ENCODE measurements at regions not wholly inside any gene's neighbourhood (a gene's known extent, or its start where the extent isn't known, plus 50 kb on each side); places are given as distances from the start of the nearest gene placed in this dataset.

- TF ChIP-seq YY1 (IDR thresholded peaks at IDR 0.05; ENCODE audit: insufficient read depth, insufficient read length) (no peak), SUZ12 (IDR thresholded peaks at IDR 0.05; ENCODE audit: extremely low read depth, insufficient read depth, insufficient read length) (no peak), ZNF274 (IDR thresholded peaks at IDR 0.05; ENCODE audit: low read depth, low read length) (no peak)
These were observed 116.4 kb downstream of the CASP12 start for GRCh38 chr11:104781719-104782376.
